ENCODE measurements at regions not wholly inside any gene's neighbourhood (a gene's known extent, or its start where the extent isn't known, plus 50 kb on each side); places are given as distances from the start of the nearest gene placed in this dataset.

- TF ChIP-seq RAD21 (IDR thresholded peaks at IDR 0.05; ENCODE audit: low read depth): no peak
- no peak for TF ChIP-seq CREB1 (IDR thresholded peaks at IDR 0.05; ENCODE audit: low read depth)
- TF ChIP-seq EP300 (IDR thresholded peaks at IDR 0.05; ENCODE audit: borderline replicate concordance): no peak
- TF ChIP-seq TAF1 (IDR thresholded peaks at IDR 0.05; ENCODE audit: low read depth): no peak
- no peak for TF ChIP-seq REST (IDR thresholded peaks at IDR 0.05; ENCODE audit: low read depth)
Observed at GRCh38 chr5:23884405-23885031, 377.1 kb downstream of the PRDM9 start.
